Heart left ventricle (tissue), 16 donors: ENCODE measurements at regions not wholly inside any gene's neighbourhood (a gene's known extent, or its start where the extent isn't known, plus 50 kb on each side); places are given as distances from the start of the nearest gene placed in this dataset.

Experiments
- ATAC-seq, 4 donors: fragments of 200-7000 bp; cut with Tn5 transposase; one replicate each; pipeline ENCODE4 v1.9.1; 2020 to 2022; ENCODE audit warnings: moderate library complexity in 4 of 4, mild to moderate bottlenecking in 3 of 4, moderate number of reproducible peaks in 1 of 4
- DNase-seq, 5 donors: peaks; one replicate each; pipeline ENCODE4 v3.0.0-alpha.2; 2020
- H3K27ac ChIP-seq, 12 donors: fragments of 200-600 bp; sonication (generic) in 4 of 12; one replicate each; pipeline versions ENCODE4 v1.5.0 to v1.8.0; 2016 to 2022; ENCODE audit warnings: mild to moderate bottlenecking in 2 of 12
- H3K27me3 ChIP-seq, 9 donors: fragments of 200-600 bp; sonication (generic) in 2 of 9; one replicate each; pipeline versions ENCODE4 v1.5.1 to v1.8.0; 2016 to 2022; ENCODE audit warnings: mild to moderate bottlenecking in 3 of 9
- H3K36me3 ChIP-seq, 9 donors: fragments of 200-600 bp; sonication (generic) in 2 of 9; one replicate each; pipeline versions ENCODE4 v1.5.0 to v1.8.0; 2018 to 2022; ENCODE audit warnings: mild to moderate bottlenecking in 2 of 9
- H3K4me1 ChIP-seq, 12 donors: fragments of 200-600 bp; sonication (generic) in 4 of 12; one replicate each; pipeline versions ENCODE4 v1.5.0 to v1.8.0; 2016 to 2022; ENCODE audit warnings: mild to moderate bottlenecking in 3 of 12
- H3K4me3 ChIP-seq, 12 donors: fragments of 200-600 bp; sonication (generic) in 4 of 12; one replicate each; pipeline versions ENCODE4 v1.5.0 to v1.8.0; 2017 to 2022; ENCODE audit warnings: mild to moderate bottlenecking in 9 of 12, moderate library complexity in 4 of 12
- H3K9me3 ChIP-seq, 12 donors: fragments of 200-600 bp; sonication (generic) in 4 of 12; one replicate each; pipeline versions ENCODE4 v1.5.0 to v1.8.0; 2016 to 2022; ENCODE audit warnings: mild to moderate bottlenecking in 1 of 12
- CTCF ChIP-seq, 12 donors: fragments of 200-600 bp; sonication (generic) in 4 of 12; IDR thresholded peaks; one replicate each; pipeline versions ENCODE4 v1.5.0 to v1.8.0; 2018 to 2022; ENCODE audit warnings: antibody characterized with exemption in 12 of 12, mild to moderate bottlenecking in 5 of 12
- POLR2A ChIP-seq, 2 donors: fragments of 450-650 bp; IDR thresholded peaks; one replicate each; pipeline ENCODE4 v1.6.1; 2017; ENCODE audit warnings: antibody characterized with exemption in 2 of 2, mild to moderate bottlenecking in 2 of 2, moderate library complexity in 2 of 2
- WGBS, 4 donors: extraction: QIAGEN DNeasy Blood & Tissue Kit in 2 of 4; methylation state at CpG; one replicate each; pipeline versions ENCODE4 v1.1.5 to v1.1.7; 2013 to 2018; 5-methylcytosine and 5-hydroxymethylcytosine counted together
- intact Hi-C, 10 donors: fragments of 100-400 bp; cut with DNase I; formaldehyde crosslinking; loops; one replicate each; pipeline versions ENCODE4 v1.11.1 to v1.14.2; 2022
- donor health status: ischemic (EF 13 %, LVEDD 7.1; RV severe dilation, severe dysfunction).
- donor health status: healthy with polysubstance abuse.
- donor health status: DM: no; HTN: yes; CAD: no.
- donor health status: DM: no; HTN: no; CAD: no.
- donor health status: ischemic (EF 25% LVEDD 6.9; RV normal size, moderate dysfunction).
- donor health status: ischemic (EF 25% LVEDD 5.7; RV mildly dilated, moderate dysfunction).
- donor health status: healthy.
- donor health status: DM: yes; HTN: yes; CAD: no.
- donor health status: ischemic (EF 35%, LVEDD 5.7; RV mildly dilated, moderate dysfunction).
- donor health status: nonischemic (EF 11% LVEDD 7.7; RV severe dilation, severe dysfunction).
- donor health status: DM: yes; HTN: yes; CAD: no.
- donor health status: PGD.
- donor health status: ischemic (EF 29% LVEDD 5.4; RV normal size, mild dysfunction).
- donor health status: nonischemic (EF 23%, LVEDD 6.1; RV moderate dilation, normal function).

- DNase-seq, result no peak
- Histone ChIP-seq H3K9me3 (peaks cover 0 to 12% (median 0%) of the 10 kb centered on the region in 12 donors), H3K27me3 (no peaks in the 10 kb centered on the region), H3K4me1 (no peaks in the 10 kb centered on the region), H3K27ac (no peak overlapping the region), H3K4me3 (no peak overlapping the region), H3K36me3 (no peaks in the 10 kb centered on the region)
- WGBS, 4 donors, result 10 to 27% (median 24%) methylated on average over 2 of the region's 2 CpGs
- no peak for TF ChIP-seq CTCF (IDR thresholded peaks at IDR 0.05)
- TF ChIP-seq POLR2A (IDR thresholded peaks at IDR 0.05), result no peak
- ATAC-seq, result no peak
- intact Hi-C loops, result no loop called here
Measured at GRCh38 chrX:91108761-91109160, 325.9 kb upstream of the PABPC5 start.

GRCh38 chrX:91122151-91122694 lies 312.4 kb upstream of the PABPC5 start:
- intact Hi-C loops, result no loop called here
- Histone ChIP-seq H3K27ac (no peak overlapping the region), H3K27me3 (no peaks in the 10 kb centered on the region), H3K4me3 (no peak overlapping the region), H3K36me3 (no peaks in the 10 kb centered on the region), H3K9me3 (no peaks in the 10 kb centered on the region), H3K4me1 (no peaks in the 10 kb centered on the region)
- ATAC-seq (no peak), DNase-seq (no peak)
- no peak for TF ChIP-seq CTCF (IDR thresholded peaks at IDR 0.05)
- TF ChIP-seq POLR2A (IDR thresholded peaks at IDR 0.05), result no peak
- 51 to 60% (median 57%) methylated on average over 3 of the region's 3 CpGs for WGBS, 4 donors

- Histone ChIP-seq H3K36me3 (no peaks in the 10 kb centered on the region), H3K27me3 (no peaks in the 10 kb centered on the region), H3K4me3 (no peak overlapping the region), H3K9me3 (no peaks in the 10 kb centered on the region), H3K27ac (no peak overlapping the region), H3K4me1 (no peaks in the 10 kb centered on the region)
- intact Hi-C loops, result no loop called here
- WGBS, 4 donors, result 46 to 53% (median 49%) methylated on average over 4 of the region's 4 CpGs
- DNase-seq, result no peak
- TF ChIP-seq CTCF (IDR thresholded peaks at IDR 0.05) (no peak), POLR2A (IDR thresholded peaks at IDR 0.05) (no peak)
- no peak for ATAC-seq
Measured at GRCh38 chrX:91137883-91138282, 296.8 kb upstream of the PABPC5 start.
